Cardiac fibroblast (primary cell): ENCODE measurements at regions not wholly inside any gene's neighbourhood (a gene's known extent, or its start where the extent isn't known, plus 50 kb on each side); places are given as distances from the start of the nearest gene placed in this dataset.

Experiments
- DNase-seq, 2 donors: peaks; one replicate each; pipeline versions ENCODE4 v3.0.0 to v3.0.0-alpha.2; 2010; ENCODE audit warnings: low read depth in 2 of 2
- H3K4me3 ChIP-seq, 2 donors: replicated peaks in 1 of 2; 1 replicate in 1 of 2; 2 replicates in 1 of 2; pipeline ENCODE4 v1.5.1; 2011; ENCODE audit warnings: low read depth in 2 of 2, low read length in 2 of 2, mild to moderate bottlenecking in 2 of 2, moderate library complexity in 1 of 2
- CTCF ChIP-seq: IDR thresholded peaks from one replicate; pipeline ENCODE4 v1.5.1; 2011; ENCODE audit warnings: low read depth, mild to moderate bottlenecking, low read length, inconsistent platforms

- TF ChIP-seq CTCF = no peak
- no peak for DNase-seq
- no peak overlapping the region for H3K4me3 ChIP-seq
Observed at GRCh38 chr3:3902161-3902560, 102.9 kb downstream of the LRRN1 start.

GRCh38 chr3:3906171-3906570 lies 106.9 kb downstream of the LRRN1 start:
- DNase-seq = no peak
- TF ChIP-seq CTCF = no peak
- no peak overlapping the region for H3K4me3 ChIP-seq

GRCh38 chr3:3907023-3907422 lies 107.8 kb downstream of the LRRN1 start:
- DNase-seq = no peak
- no peak overlapping the region for H3K4me3 ChIP-seq
- no peak for TF ChIP-seq CTCF

- TF ChIP-seq CTCF = no peak
- H3K4me3 ChIP-seq = no peak overlapping the region
- DNase-seq = no peak
Observed at GRCh38 chr3:3918763-3919162, 119.5 kb downstream of the LRRN1 start.

- no peak overlapping the region for H3K4me3 ChIP-seq
- TF ChIP-seq CTCF = no peak
- no peak for DNase-seq
Observed at GRCh38 chr3:3919316-3919715, 120.1 kb downstream of the LRRN1 start.

GRCh38 chr3:3923619-3924018 lies 124.4 kb downstream of the LRRN1 start:
- no peak for TF ChIP-seq CTCF

GRCh38 chr3:3927198-3927597 lies 128.0 kb downstream of the LRRN1 start:
- no peak overlapping the region for H3K4me3 ChIP-seq
- TF ChIP-seq CTCF = no peak
- DNase-seq = no peak

More at GRCh38 chr3:3923619-3924018, 124.4 kb downstream of the LRRN1 start:
- H3K4me3 ChIP-seq = no peak overlapping the region
- no peak for DNase-seq
